ENCODE measurements at regions not wholly inside any gene's neighbourhood (a gene's known extent, or its start where the extent isn't known, plus 50 kb on each side); places are given as distances from the start of the nearest gene placed in this dataset.
"Not testable (repeated sequence)": the region's sequence is repeated elsewhere in the genome, so short reads cannot be mapped to it uniquely, and the experiment has no call there.

- not testable (repeated sequence) for DNase-seq
Observed at GRCh38 chr6:26720663-26721218, 61.2 kb upstream of the ZNF322 start.

- not testable (repeated sequence) for DNase-seq
Observed at GRCh38 chr6:26730019-26730766, 70.6 kb upstream of the ZNF322 start.

GRCh38 chr6:26734776-26735472 is 75.4 kb upstream of the ZNF322 start:
- not testable (repeated sequence) for DNase-seq

- DNase-seq, result no peak
Observed at GRCh38 chr6:26739811-26740210, 80.3 kb upstream of the ZNF322 start.

- DNase-seq, result no peak
Observed at GRCh38 chr6:26743157-26743821, 83.7 kb upstream of the ZNF322 start.

- DNase-seq, result no peak
Observed at GRCh38 chr6:26743941-26744699, 84.6 kb upstream of the ZNF322 start.

GRCh38 chr6:26744837-26745282 is 85.3 kb upstream of the ZNF322 start:
- not testable (repeated sequence) for DNase-seq

- DNase-seq, result not testable (repeated sequence)
Observed at GRCh38 chr6:26745964-26746363, 86.4 kb upstream of the ZNF322 start.

- DNase-seq, result not testable (repeated sequence)
Observed at GRCh38 chr6:26749126-26749758, 89.7 kb upstream of the ZNF322 start.

GRCh38 chr6:26749759-26750126 is 90.2 kb upstream of the ZNF322 start:
- DNase-seq, result not testable (repeated sequence)

- no peak for DNase-seq
Observed at GRCh38 chr6:26754212-26754611, 94.7 kb upstream of the ZNF322 start.

- DNase-seq, result not testable (repeated sequence)
Observed at GRCh38 chr6:26754801-26755200, 95.3 kb upstream of the ZNF322 start.

GRCh38 chr6:26756067-26756805 is 96.7 kb upstream of the ZNF322 start:
- not testable (repeated sequence) for DNase-seq

- DNase-seq, result not testable (repeated sequence)
Observed at GRCh38 chr6:26766203-26766902, 106.8 kb upstream of the ZNF322 start.

GRCh38 chr6:26770941-26771666 is 111.6 kb upstream of the ZNF322 start:
- not testable (repeated sequence) for DNase-seq

GRCh38 chr6:26773414-26773813 is 113.9 kb upstream of the ZNF322 start:
- not testable (repeated sequence) for DNase-seq

GRCh38 chr6:26780563-26780962 is 121.0 kb upstream of the ZNF322 start:
- not testable (repeated sequence) for DNase-seq

GRCh38 chr6:26795474-26796307 is 136.1 kb upstream of the ZNF322 start:
- not testable (repeated sequence) for DNase-seq

Measured in hematopoietic multipotent progenitor cell treated with erythropoietin and hydrocortisone succinate and interleukin-3 and kit ligand, for 6 days (in vitro differentiated cells).